PC-3 (cell line): ENCODE measurements at regions not wholly inside any gene's neighbourhood (a gene's known extent, or its start where the extent isn't known, plus 50 kb on each side); places are given as distances from the start of the nearest gene placed in this dataset.

Experiments used
- ATAC-seq: fragments of 200-7000 bp; cut with Tn5 transposase; 2 replicates; pipeline ENCODE4 v1.9.1; 2020; ENCODE audit warnings: mild to moderate bottlenecking, moderate library complexity
- BruUV-seq: library from RNA; stranded (reverse); fragments of 400-500 nt; replicated peaks from 2 replicates; lab custom pipeline; 2021; lab: Mats Ljungman, UMichigan
- CTCF ChIA-PET: fragments of 300-600 bp; sonication (Branson Sonifier 250); formaldehyde crosslinking; loops from one replicate; lab custom pipeline; 2022; ENCODE audit warnings: antibody characterized with exemption; lab: Charles Lee
- POLR2A ChIA-PET: fragments of 300-600 bp; sonication (Branson Sonifier 250); formaldehyde crosslinking; loops from one replicate; lab custom pipeline; 2022; ENCODE audit warnings: antibody characterized with exemption; ENCODE audit not compliant: unreplicated experiment; lab: Charles Lee
- DNase-seq: peaks from one replicate; pipeline ENCODE4 v3.0.0-alpha.2; 2015
- H2AFZ ChIP-seq: fragments of 300-600 bp; sonication (generic); 2 replicates; pipeline ENCODE4 v1.6.0; 2016; ENCODE audit warnings: antibody characterized with exemption, low read length
- H3F3A ChIP-seq: fragments of 300-600 bp; sonication (generic); one replicate; pipeline ENCODE4 v1.6.0; 2017; ENCODE audit warnings: antibody characterized with exemption, low read length, control low read depth, mild to moderate bottlenecking; ENCODE audit not compliant: unreplicated experiment
- H3K27ac ChIP-seq: fragments of 300-600 bp; sonication (generic); 2 replicates; pipeline ENCODE4 v1.5.1; 2016; ENCODE audit warnings: mild to moderate bottlenecking, low read length
- H3K27me3 ChIP-seq: fragments of 300-600 bp; sonication (generic); 2 replicates; pipeline ENCODE4 v1.6.1; 2016; ENCODE audit warnings: low read length, mixed read lengths
- H3K36me3 ChIP-seq: fragments of 300-600 bp; sonication (generic); 2 replicates; pipeline ENCODE4 v1.6.1; 2016; ENCODE audit warnings: low read depth, mixed run types, low read length, mixed read lengths
- H3K4me1 ChIP-seq: fragments of 300-600 bp; sonication (generic); 2 replicates; pipeline ENCODE4 v1.5.1; 2016; ENCODE audit warnings: low read length; ENCODE audit not compliant: insufficient read depth
- H3K4me2 ChIP-seq: fragments of 300-600 bp; sonication (generic); 2 replicates; pipeline ENCODE4 v1.6.0; 2016; ENCODE audit warnings: low read length
- H3K4me3 ChIP-seq: fragments of 300-600 bp; sonication (generic); 2 replicates; pipeline ENCODE4 v1.5.1; 2016; ENCODE audit warnings: mild to moderate bottlenecking, low read length, mixed read lengths
- H3K79me2 ChIP-seq: fragments of 300-600 bp; sonication (generic); 2 replicates; pipeline ENCODE4 v1.6.1; 2017; ENCODE audit warnings: low read length, mixed read lengths
- H3K9ac ChIP-seq: fragments of 300-600 bp; sonication (generic); 2 replicates; pipeline ENCODE4 v1.6.0; 2016; ENCODE audit warnings: mild to moderate bottlenecking, low read length
- H3K9me2 ChIP-seq: fragments of 300-600 bp; sonication (generic); replicated peaks from 2 replicates; pipeline ENCODE4 v1.6.1; 2016; ENCODE audit warnings: mixed run types, low read length, mixed read lengths
- H3K9me3 ChIP-seq: fragments of 300-600 bp; sonication (generic); 2 replicates; pipeline ENCODE4 v1.6.1; 2016; ENCODE audit warnings: low read length, mixed read lengths
- H4K20me1 ChIP-seq: fragments of 300-600 bp; sonication (generic); 2 replicates; pipeline ENCODE4 v1.6.1; 2016; ENCODE audit warnings: low read length, mixed read lengths
- CTCF ChIP-seq: fragments of 300-600 bp; sonication (generic); conservative IDR thresholded peaks from 2 replicates; pipeline ENCODE4 v1.5.1; 2017; ENCODE audit warnings: antibody characterized with exemption, low read depth, mild to moderate bottlenecking, low read length
- EZH2 ChIP-seq: fragments of 300-600 bp; sonication (generic); IDR thresholded peaks from one replicate; pipeline ENCODE4 v1.6.1; 2017; ENCODE audit warnings: antibody characterized with exemption, mild to moderate bottlenecking, low read length; ENCODE audit not compliant: unreplicated experiment
- EZH2phosphoT487 ChIP-seq: fragments of 300-600 bp; sonication (generic); IDR thresholded peaks from 2 replicates; pipeline ENCODE4 v1.6.1; 2018; ENCODE audit warnings: mild to moderate bottlenecking, antibody characterized with exemption, low read length, borderline replicate concordance
- intact Hi-C: fragments of 100-400 bp; cut with micrococcal nuclease; formaldehyde crosslinking; loops from 2 replicates; pipeline ENCODE4 v1.9.0; 2023

GRCh38 chr20:11248687-11249638, 575.2 kb upstream of the JAG1 start:
- Histone ChIP-seq H3K27ac (no peak overlapping the region), H4K20me1 (no peaks in the 10 kb centered on the region), H3K9me3 (no peaks in the 10 kb centered on the region), H3K4me3 (no peak overlapping the region), H3K9ac (no peak overlapping the region), H3K79me2 (no peaks in the 10 kb centered on the region), H3K9me2 (no peaks in the 10 kb centered on the region), H3F3A (no peaks in the 10 kb centered on the region), H3K4me1 (no peaks in the 10 kb centered on the region), H3K36me3 (no peaks in the 10 kb centered on the region), H2AFZ (no peak overlapping the region), H3K27me3 (no peaks in the 10 kb centered on the region), H3K4me2 (no peak overlapping the region)
- CTCF ChIA-PET = no interaction called here
- POLR2A ChIA-PET = no interaction called here
- no peak for ATAC-seq
- intact Hi-C loops = no loop called here
- DNase-seq = no peak
- no TSS peak for BruUV-seq
- TF ChIP-seq EZH2 = no peak
- no peak for TF ChIP-seq CTCF
- TF ChIP-seq EZH2phosphoT487 = no peak

DNA sequence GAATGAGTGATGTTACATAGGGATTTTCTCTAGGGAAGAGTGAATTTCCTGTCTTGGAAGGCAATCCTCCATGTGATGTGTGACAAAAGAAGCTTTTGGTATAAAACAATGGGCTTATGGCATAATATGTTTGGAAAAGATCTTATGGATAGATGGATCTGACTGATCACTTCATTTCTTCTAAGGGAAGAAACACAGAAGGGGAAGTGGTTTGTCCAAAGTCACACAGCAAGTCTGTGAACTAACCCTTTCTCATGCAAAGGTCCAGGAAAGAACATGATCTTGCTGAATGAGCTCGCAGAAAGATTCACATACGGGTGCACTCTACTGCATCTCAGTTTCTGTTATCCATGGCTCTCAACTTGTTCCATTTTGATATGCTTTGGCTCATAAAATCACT, 575.9 kb upstream of the JAG1 start:
- Histone ChIP-seq H3K27me3 (no peaks in the 10 kb centered on the region), H3K9me2 (no peaks in the 10 kb centered on the region), H3K4me2 (no peak overlapping the region), H3K4me3 (no peak overlapping the region), H3F3A (no peaks in the 10 kb centered on the region), H3K36me3 (peaks cover 6% of the 10 kb centered on the region; the same call in 1 of the 2 replicates), H3K79me2 (no peaks in the 10 kb centered on the region), H4K20me1 (no peaks in the 10 kb centered on the region), H3K9me3 (peaks cover 6% of the 10 kb centered on the region), H2AFZ (no peak overlapping the region), H3K27ac (no peak overlapping the region), H3K4me1 (no peaks in the 10 kb centered on the region), H3K9ac (no peak overlapping the region)
- ChIA-PET POLR2A (no interaction called here), CTCF (interaction anchor here (0.5 kb wide), 1 partner anchor 37 kb away, joined by 3 read pairs; no protein-coding TSS in a partner anchor)
- BruUV-seq = no TSS peak
- no peak for DNase-seq
- ATAC-seq = no peak
- intact Hi-C loops = no loop called here
- TF ChIP-seq EZH2phosphoT487 (no peak), CTCF (no peak), EZH2 (no peak)

DNA sequence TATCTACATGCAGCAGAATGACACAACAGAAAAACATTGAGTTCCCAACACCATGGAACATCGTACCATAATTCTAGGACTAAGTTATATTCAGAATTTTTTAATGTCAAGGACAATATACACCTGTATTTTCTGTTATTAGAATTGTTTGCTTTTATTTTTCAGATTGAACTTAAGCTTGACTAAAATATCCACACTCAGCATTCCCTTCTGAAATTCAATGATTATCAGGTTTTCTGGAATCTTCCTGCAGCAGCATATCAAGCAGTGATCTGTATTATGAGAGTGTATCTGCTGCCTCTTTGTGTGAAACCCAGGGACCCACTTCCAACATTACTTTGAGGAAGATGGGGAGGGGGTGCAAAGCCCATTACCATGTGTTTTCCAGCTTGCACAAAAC, 578.6 kb upstream of the JAG1 start:
- intact Hi-C loops = no loop called here
- ChIA-PET POLR2A (no interaction called here), CTCF (no interaction called here)
- Histone ChIP-seq H3K79me2 (no peaks in the 10 kb centered on the region), H3K4me1 (no peaks in the 10 kb centered on the region), H3K27me3 (no peaks in the 10 kb centered on the region), H3K4me3 (no peak overlapping the region), H3K9me3 (peaks cover 7% of the 10 kb centered on the region), H3K9ac (no peak overlapping the region), H2AFZ (no peak overlapping the region), H3K36me3 (peaks cover 6% of the 10 kb centered on the region; the same call in 1 of the 2 replicates), H3F3A (no peaks in the 10 kb centered on the region), H3K4me2 (no peak overlapping the region), H4K20me1 (no peaks in the 10 kb centered on the region), H3K27ac (no peak overlapping the region), H3K9me2 (no peaks in the 10 kb centered on the region)
- no TSS peak for BruUV-seq
- DNase-seq (no peak), ATAC-seq (no peak)
- TF ChIP-seq CTCF = no peak
- no peak for TF ChIP-seq EZH2
- no peak for TF ChIP-seq EZH2phosphoT487
